Endodermal cell (in vitro differentiated cells): ENCODE measurements at regions not wholly inside any gene's neighbourhood (a gene's known extent, or its start where the extent isn't known, plus 50 kb on each side); places are given as distances from the start of the nearest gene placed in this dataset.
"Not testable (repeated sequence)": the region's sequence is repeated elsewhere in the genome, so short reads cannot be mapped to it uniquely, and the experiment has no call there.

Experiments
- DNase-seq: peaks from one replicate; pipeline ENCODE4 v3.0.0-alpha.2; 2017
- H3K27ac ChIP-seq: 2 replicates; pipeline ENCODE4 v1.5.1; 2013; ENCODE audit warnings: mild to moderate bottlenecking, low read depth, low read length, moderate library complexity
- H3K27me3 ChIP-seq: 2 replicates; pipeline ENCODE4 v1.6.1; 2013; ENCODE audit warnings: mild to moderate bottlenecking, low read length, moderate library complexity; ENCODE audit not compliant: insufficient read depth, control insufficient read depth, poor library complexity, severe bottlenecking
- H3K36me3 ChIP-seq: 2 replicates; pipeline ENCODE4 v1.7.0; 2013; ENCODE audit warnings: mild to moderate bottlenecking, low read length, moderate library complexity; ENCODE audit not compliant: control insufficient read depth, insufficient read depth
- H3K4me1 ChIP-seq: one replicate; pipeline ENCODE4 v1.7.0; 2013; ENCODE audit warnings: low read length; ENCODE audit not compliant: control insufficient read depth, insufficient read depth
- H3K4me3 ChIP-seq: 2 replicates; pipeline ENCODE4 v1.5.1; 2013; ENCODE audit warnings: mild to moderate bottlenecking, low read length, moderate library complexity
- H3K9ac ChIP-seq: 2 replicates; pipeline ENCODE4 v1.6.1; 2013; ENCODE audit warnings: mild to moderate bottlenecking, low read length, moderate library complexity; ENCODE audit not compliant: poor library complexity, severe bottlenecking; ENCODE audit errors: extremely low read depth
- H3K9me3 ChIP-seq: 2 replicates; pipeline ENCODE4 v1.6.1; 2013; ENCODE audit warnings: mild to moderate bottlenecking, low read length, moderate library complexity; ENCODE audit not compliant: control insufficient read depth
- H3K27ac Mint-ChIP-seq: 2 replicates; pipeline ENCODE4 v1.8.0; 2020; ENCODE audit warnings: mixed read lengths
- H3K27me3 Mint-ChIP-seq: 2 replicates; pipeline ENCODE4 v1.8.0; 2021; ENCODE audit warnings: mild to moderate bottlenecking, mixed read lengths; ENCODE audit not compliant: insufficient read depth
- H3K36me3 Mint-ChIP-seq: 2 replicates; pipeline ENCODE4 v1.8.0; 2020; ENCODE audit warnings: low read depth, mixed read lengths
- H3K4me1 Mint-ChIP-seq: 2 replicates; pipeline ENCODE4 v1.8.0; 2020; ENCODE audit warnings: mixed read lengths
- H3K4me3 Mint-ChIP-seq: 2 replicates; pipeline ENCODE4 v1.8.0; 2020; ENCODE audit warnings: mild to moderate bottlenecking, moderate library complexity, mixed read lengths
- H3K9me3 Mint-ChIP-seq: 2 replicates; pipeline ENCODE4 v1.8.0; 2020; ENCODE audit warnings: mild to moderate bottlenecking, mixed read lengths
- WGBS, 2 experiments: methylation state at CpG; one replicate each; pipeline versions ENCODE4 v1.1.5 to v1.1.7; 2013; ENCODE audit warnings: missing lambda C conversion rate in 2 of 2, mixed read lengths in 1 of 2; ENCODE audit not compliant: insufficient coverage in 1 of 2, insufficient read length in 1 of 2; 5-methylcytosine and 5-hydroxymethylcytosine counted together
- TF ChIP-seq, protein P1 (sequence below): fragments of 200-600 bp; sonication (generic); conservative IDR thresholded peaks from 2 replicates; pipeline ENCODE4 v1.5.0; 2021; ENCODE audit warnings: antibody characterized with exemption, mild to moderate bottlenecking

DNA sequence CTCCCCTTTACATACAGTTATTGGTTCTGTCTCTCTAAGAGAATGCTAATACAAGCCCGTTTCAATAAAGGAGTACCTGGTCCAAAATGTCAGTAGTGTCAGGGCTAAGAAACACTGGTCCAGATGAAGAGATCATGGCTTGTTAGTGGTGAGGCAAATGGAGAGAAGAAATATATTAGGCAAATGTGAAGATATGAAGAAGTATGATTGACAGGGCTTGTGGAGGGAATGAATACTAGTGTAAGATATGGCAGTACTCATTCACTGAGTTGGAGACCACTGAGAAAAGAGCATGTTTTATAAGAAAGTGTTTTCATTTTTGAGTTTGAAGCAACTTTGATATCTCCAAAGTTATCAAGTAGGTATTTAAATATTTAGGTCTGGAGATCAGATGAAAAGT lies 290.5 kb upstream of the MEF2C start:
- WGBS, 2 experiments = 80 to 91% methylated on average over 1 of the region's 1 CpG
- H3K4me1 ChIP-seq = no peaks in the 10 kb centered on the region
- H3K27me3 ChIP-seq = no peaks in the 10 kb centered on the region
- H3K9me3 Mint-ChIP-seq = no peaks in the 10 kb centered on the region
- no peak overlapping the region for H3K27ac Mint-ChIP-seq
- no peaks in the 10 kb centered on the region for H3K36me3 Mint-ChIP-seq
- no peak overlapping the region for H3K9ac ChIP-seq
- H3K4me3 Mint-ChIP-seq = no peak overlapping the region
- H3K36me3 ChIP-seq = no peaks in the 10 kb centered on the region
- H3K9me3 ChIP-seq = peaks cover 6% of the 10 kb centered on the region
- no peaks in the 10 kb centered on the region for H3K4me1 Mint-ChIP-seq
- H3K27ac ChIP-seq = no peak overlapping the region
- H3K4me3 ChIP-seq = no peak overlapping the region
- TF ChIP-seq, protein P1, sequence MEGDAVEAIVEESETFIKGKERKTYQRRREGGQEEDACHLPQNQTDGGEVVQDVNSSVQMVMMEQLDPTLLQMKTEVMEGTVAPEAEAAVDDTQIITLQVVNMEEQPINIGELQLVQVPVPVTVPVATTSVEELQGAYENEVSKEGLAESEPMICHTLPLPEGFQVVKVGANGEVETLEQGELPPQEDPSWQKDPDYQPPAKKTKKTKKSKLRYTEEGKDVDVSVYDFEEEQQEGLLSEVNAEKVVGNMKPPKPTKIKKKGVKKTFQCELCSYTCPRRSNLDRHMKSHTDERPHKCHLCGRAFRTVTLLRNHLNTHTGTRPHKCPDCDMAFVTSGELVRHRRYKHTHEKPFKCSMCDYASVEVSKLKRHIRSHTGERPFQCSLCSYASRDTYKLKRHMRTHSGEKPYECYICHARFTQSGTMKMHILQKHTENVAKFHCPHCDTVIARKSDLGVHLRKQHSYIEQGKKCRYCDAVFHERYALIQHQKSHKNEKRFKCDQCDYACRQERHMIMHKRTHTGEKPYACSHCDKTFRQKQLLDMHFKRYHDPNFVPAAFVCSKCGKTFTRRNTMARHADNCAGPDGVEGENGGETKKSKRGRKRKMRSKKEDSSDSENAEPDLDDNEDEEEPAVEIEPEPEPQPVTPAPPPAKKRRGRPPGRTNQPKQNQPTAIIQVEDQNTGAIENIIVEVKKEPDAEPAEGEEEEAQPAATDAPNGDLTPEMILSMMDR = no peak
- no peaks in the 10 kb centered on the region for H3K27me3 Mint-ChIP-seq
- DNase-seq = no peak

- Histone ChIP-seq H3K36me3 (no peaks in the 10 kb centered on the region), H3K27ac (no peak overlapping the region), H3K4me1 (no peaks in the 10 kb centered on the region), H3K27me3 (no peaks in the 10 kb centered on the region), H3K4me3 (no peak overlapping the region), H3K9ac (no peak overlapping the region), H3K9me3 (peaks cover 6% of the 10 kb centered on the region)
- no peaks in the 10 kb centered on the region for H3K4me1 Mint-ChIP-seq
- peaks cover 3% of the 10 kb centered on the region for H3K9me3 Mint-ChIP-seq
- DNase-seq = no peak
- no peaks in the 10 kb centered on the region for H3K36me3 Mint-ChIP-seq
- H3K4me3 Mint-ChIP-seq = no peak overlapping the region
- H3K27me3 Mint-ChIP-seq = no peaks in the 10 kb centered on the region
- H3K27ac Mint-ChIP-seq = no peak overlapping the region
- 92 to 100% methylated on average over 2 to 3 of the region's 3 CpGs for WGBS, 2 experiments
- TF ChIP-seq, protein P1 = no peak
Measured at GRCh38 chr5:89168766-89169165, 285.8 kb upstream of the MEF2C start.

DNA sequence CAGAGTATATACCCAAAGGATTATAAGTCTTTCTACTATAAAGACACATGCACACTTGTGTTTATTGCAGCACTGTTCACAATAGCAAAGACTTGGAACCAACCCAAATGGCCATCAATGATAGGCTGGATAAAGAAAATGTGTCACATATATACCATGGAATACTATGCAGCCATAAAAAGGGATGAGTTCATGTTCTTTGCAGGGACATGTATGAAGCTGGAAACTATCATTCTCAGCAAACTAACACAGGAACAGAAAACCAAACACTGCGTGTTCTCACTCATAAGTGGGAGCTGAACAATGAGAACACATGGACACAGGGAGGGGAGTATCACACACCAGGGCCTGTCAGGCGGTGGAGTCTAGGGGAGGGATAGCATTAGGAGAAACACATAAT lies 281.7 kb upstream of the MEF2C start:
- not testable (repeated sequence) for H3K4me3 ChIP-seq, H3K4me1 ChIP-seq, DNase-seq, H3K4me3 Mint-ChIP-seq, H3K27me3 Mint-ChIP-seq, H3K9me3 Mint-ChIP-seq, H3K4me1 Mint-ChIP-seq, H3K9ac ChIP-seq, H3K36me3 Mint-ChIP-seq, H3K36me3 ChIP-seq, H3K27me3 ChIP-seq, H3K9me3 ChIP-seq, H3K27ac Mint-ChIP-seq, H3K27ac ChIP-seq
- WGBS, 2 experiments = 97 to 100% methylated on average over 1 to 2 of the region's 2 CpGs

DNA sequence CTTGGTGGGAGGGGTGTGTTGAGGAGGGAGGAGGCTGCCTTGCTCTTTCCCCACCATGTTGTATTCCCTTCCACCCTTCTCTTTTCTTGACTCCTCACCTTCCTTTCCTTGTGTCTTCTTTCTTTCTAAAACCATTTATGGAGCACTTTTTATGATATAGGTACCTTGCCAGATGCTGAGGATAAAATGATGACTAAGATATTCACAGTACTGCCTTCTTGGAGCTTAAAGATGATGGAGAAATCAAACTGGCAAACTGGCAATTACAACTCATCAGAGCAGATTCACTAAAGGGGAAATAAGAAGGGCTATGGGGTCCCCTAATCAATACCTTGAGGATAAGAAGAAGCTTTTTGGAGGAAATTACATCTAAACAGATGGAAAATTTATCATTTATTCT lies 273.2 kb upstream of the MEF2C start:
- Histone ChIP-seq H3K27me3 (no peaks in the 10 kb centered on the region), H3K9ac (no peak overlapping the region), H3K9me3 (no peaks in the 10 kb centered on the region), H3K4me1 (no peaks in the 10 kb centered on the region), H3K27ac (no peak overlapping the region), H3K36me3 (no peaks in the 10 kb centered on the region), H3K4me3 (no peak overlapping the region)
- DNase-seq = no peak
- no peaks in the 10 kb centered on the region for H3K4me1 Mint-ChIP-seq
- no peak overlapping the region for H3K4me3 Mint-ChIP-seq
- H3K27me3 Mint-ChIP-seq = peaks cover 3% of the 10 kb centered on the region
- H3K9me3 Mint-ChIP-seq = no peaks in the 10 kb centered on the region
- TF ChIP-seq, protein P1 = no peak
- H3K36me3 Mint-ChIP-seq = no peaks in the 10 kb centered on the region
- no peak overlapping the region for H3K27ac Mint-ChIP-seq
